ENCODE measurements at regions not wholly inside any gene's neighbourhood (a gene's known extent, or its start where the extent isn't known, plus 50 kb on each side); places are given as distances from the start of the nearest gene placed in this dataset.

GRCh38 chr7:145378197-145378596, 542.3 kb upstream of the TPK1 start:
- H3K9me1 ChIP-seq (ENCODE audit: insufficient read depth, low read length) = no peaks in the 10 kb centered on the region
- H2BK20ac ChIP-seq (ENCODE audit: low read depth, low read length) = no peak overlapping the region
- H3K9me3 ChIP-seq (ENCODE audit: control insufficient read depth, insufficient read depth, low read length) = peaks cover 5% of the 10 kb centered on the region
- no peak overlapping the region for H2BK120ac ChIP-seq (ENCODE audit: low read depth, low read length)
- H3K9ac ChIP-seq (ENCODE audit: low read depth, low read length) = no peak overlapping the region
- H3K23ac ChIP-seq (ENCODE audit: low read depth, low read length) = no peak overlapping the region
- no peak overlapping the region for H3K4ac ChIP-seq (ENCODE audit: low read depth, low read length)
- no peak overlapping the region for H3K18ac ChIP-seq (ENCODE audit: low read depth, low read length)
- H4K20me1 ChIP-seq (ENCODE audit: insufficient read depth, low read length) = no peaks in the 10 kb centered on the region
- no peaks in the 10 kb centered on the region for H3K79me1 ChIP-seq (ENCODE audit: low read depth in 1 of 2, low read length in 2 of 2)
- H4K91ac ChIP-seq (ENCODE audit: insufficient read depth, low read depth, low read length) = no peak overlapping the region
- H3K4me1 ChIP-seq (ENCODE audit: control insufficient read depth, insufficient read depth, low read length) = no peaks in the 10 kb centered on the region
- ChIA-PET POLR2A (ENCODE audit: unreplicated experiment) (no interaction called here), CTCF (interaction anchor here (0.6 kb wide), 1 partner anchor 43 kb away, joined by 4 read pairs; no protein-coding TSS in a partner anchor)
- in situ Hi-C loops (cut with MboI; ENCODE audit: low sequenced_read_pairs) = no loop called here
- no peak overlapping the region for H3K4me2 ChIP-seq (ENCODE audit: low read depth, low read length)
- no TSS peak for BruUV-seq (replicated peaks)
- no peak overlapping the region for H3K4me3 ChIP-seq (ENCODE audit: insufficient read depth, low read depth, low read length)
- H2AK5ac ChIP-seq (ENCODE audit: low read depth, low read length) = no peak overlapping the region
- no peak overlapping the region for H3K56ac ChIP-seq (ENCODE audit: extremely low read depth, insufficient read depth, low read length)
- WGBS, 2 experiments (ENCODE audit: extremely low coverage in 2 of 2, insufficient read length in 1 of 2) = no CpG with 5 or more reads among the region's 2 CpGs
- no peaks in the 10 kb centered on the region for H3K27me3 ChIP-seq (ENCODE audit: control insufficient read depth, insufficient read depth, low read length)
- no peak overlapping the region for H4K5ac ChIP-seq (ENCODE audit: low read depth, low read length)
- no peaks in the 10 kb centered on the region for H3K36me3 ChIP-seq (ENCODE audit: control insufficient read depth, insufficient read depth, low read length)
- ATAC-seq (ENCODE audit: low read depth) = no peak
- DNase-seq = no peak
- no peak overlapping the region for H2AFZ ChIP-seq (replicated peaks; ENCODE audit: low read length, poor library complexity)
- TF ChIP-seq MXI1 (IDR thresholded peaks at IDR 0.05; ENCODE audit: borderline replicate concordance, low read depth, low read length) = no peak
- no peak for TF ChIP-seq RAD21 (IDR thresholded peaks at IDR 0.05; ENCODE audit: low read length)
- TF ChIP-seq CHD1 (IDR thresholded peaks at IDR 0.05; ENCODE audit: low read depth, low read length) = no peak
- no peak for TF ChIP-seq RFX5 (IDR thresholded peaks at IDR 0.05; ENCODE audit: low read depth, low read length)
- TF ChIP-seq RCOR1 (IDR thresholded peaks at IDR 0.05; ENCODE audit: insufficient replicate concordance, low read length) = no peak
- no peak for TF ChIP-seq NFE2L2 (IDR thresholded peaks at IDR 0.05; ENCODE audit: low read depth, low read length)
- TF ChIP-seq SMC3 (IDR thresholded peaks at IDR 0.05; ENCODE audit: low read depth, low read length) = no peak
- TF ChIP-seq MAFK (IDR thresholded peaks at IDR 0.05; ENCODE audit: low read depth, low read length) = no peak
- no peak for TF ChIP-seq MAZ (IDR thresholded peaks at IDR 0.05; ENCODE audit: borderline replicate concordance, low read depth, low read length)
- TF ChIP-seq CTCF (conservative IDR thresholded peaks at IDR 0.05; ENCODE audit: low read depth, low read length) = no peak
- TF ChIP-seq USF2 (IDR thresholded peaks at IDR 0.05; ENCODE audit: low read depth, low read length) = no peak
- TF ChIP-seq FOS (IDR thresholded peaks at IDR 0.05; ENCODE audit: low read depth, low read length) = no peak
- no peak for TF ChIP-seq BHLHE40 (IDR thresholded peaks at IDR 0.05; ENCODE audit: low read depth, low read length)
- TF ChIP-seq CEBPB (IDR thresholded peaks at IDR 0.05; ENCODE audit: low read depth, low read length) = no peak
- TF ChIP-seq POLR2A (IDR thresholded peaks at IDR 0.05; ENCODE audit: low read depth, low read length) = no peak
- TF ChIP-seq ELK1 (IDR thresholded peaks at IDR 0.05; ENCODE audit: borderline replicate concordance, low read depth, low read length) = no peak
- H4K8ac ChIP-seq (ENCODE audit: low read depth in 2 of 2, low read length in 2 of 2) = no peak overlapping the region
- no peak overlapping the region for H3K27ac ChIP-seq (ENCODE audit: insufficient read depth, low read length)
- intact Hi-C loops (cut with micrococcal nuclease) = no loop called here
- no peak overlapping the region for H2BK15ac ChIP-seq (ENCODE audit: low read depth, low read length)
- no peak overlapping the region for H2AK9ac ChIP-seq (replicated peaks; ENCODE audit: low read depth, low read length, poor library complexity)
- dilution Hi-C loops (cut with HindIII; ENCODE audit: low sequenced_read_pairs, unreplicated experiment) = no loop called here
- no peak overlapping the region for H2BK5ac ChIP-seq (ENCODE audit: low read depth, low read length, poor library complexity, severe bottlenecking)
- H3K14ac ChIP-seq (replicated peaks; ENCODE audit: low read depth, low read length) = no peak overlapping the region

Data from IMR-90 (cell line).